GM13977 (cell line): ENCODE measurements at regions not wholly inside any gene's neighbourhood (a gene's known extent, or its start where the extent isn't known, plus 50 kb on each side); places are given as distances from the start of the nearest gene placed in this dataset.
"Not testable (repeated sequence)": the region's sequence is repeated elsewhere in the genome, so short reads cannot be mapped to it uniquely, and the experiment has no call there.

ENCODE experiments used
- DNase-seq: peaks from one replicate; pipeline ENCODE4 v3.0.0; 2012; ENCODE audit warnings: low spot score
- in situ Hi-C: fragments of 300-500 bp; cut with MboI; formaldehyde crosslinking; loops from one replicate; pipeline ENCODE4 v1.12.0; 2022; ENCODE audit warnings: low sequenced_read_pairs, low pct_unique_long_range_greater_than_20kb, mixed read lengths, inconsistent platforms; ENCODE audit not compliant: unreplicated experiment
- TF ChIP-seq, protein P1 (sequence below): IDR thresholded peaks from 2 replicates; pipeline ENCODE4 v1.5.1; 2012; ENCODE audit warnings: mild to moderate bottlenecking, control low read depth; ENCODE audit not compliant: insufficient read depth; ENCODE audit errors: extremely low read depth, missing control alignments

DNA sequence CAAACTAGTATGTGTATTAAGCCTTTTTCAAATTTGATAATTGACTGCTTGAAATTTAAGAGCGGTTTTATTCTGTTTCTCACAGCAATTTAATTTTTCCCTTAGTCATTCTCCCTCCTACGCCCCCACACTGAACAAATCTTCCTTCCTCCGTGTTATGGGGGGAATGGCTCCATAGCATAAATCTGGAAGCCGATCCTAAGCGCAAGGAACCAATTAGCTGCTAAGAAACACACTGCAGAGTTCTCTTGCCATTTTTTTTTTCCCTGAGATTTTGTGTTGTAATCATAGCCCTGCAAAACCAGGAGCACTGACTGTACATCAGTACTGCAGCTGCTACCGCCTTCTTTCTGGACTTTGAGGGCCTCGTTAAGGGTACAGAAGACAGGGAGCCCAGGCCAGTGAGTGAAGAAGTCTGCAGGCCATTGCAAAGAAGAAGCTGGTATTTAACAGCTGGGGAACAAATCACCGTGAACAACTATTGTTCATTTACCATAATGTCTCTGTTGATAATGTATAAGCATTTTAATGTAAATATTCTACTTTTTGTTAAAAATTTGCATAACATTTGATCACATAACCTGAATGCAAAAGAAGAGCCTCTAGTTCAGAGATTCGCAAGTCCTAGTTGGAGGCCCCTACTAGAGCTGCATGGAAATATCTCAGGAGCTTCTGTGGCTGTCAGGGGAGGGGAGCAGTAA is 264.0 kb downstream of the LRATD1 start:
- TF ChIP-seq, protein P1, sequence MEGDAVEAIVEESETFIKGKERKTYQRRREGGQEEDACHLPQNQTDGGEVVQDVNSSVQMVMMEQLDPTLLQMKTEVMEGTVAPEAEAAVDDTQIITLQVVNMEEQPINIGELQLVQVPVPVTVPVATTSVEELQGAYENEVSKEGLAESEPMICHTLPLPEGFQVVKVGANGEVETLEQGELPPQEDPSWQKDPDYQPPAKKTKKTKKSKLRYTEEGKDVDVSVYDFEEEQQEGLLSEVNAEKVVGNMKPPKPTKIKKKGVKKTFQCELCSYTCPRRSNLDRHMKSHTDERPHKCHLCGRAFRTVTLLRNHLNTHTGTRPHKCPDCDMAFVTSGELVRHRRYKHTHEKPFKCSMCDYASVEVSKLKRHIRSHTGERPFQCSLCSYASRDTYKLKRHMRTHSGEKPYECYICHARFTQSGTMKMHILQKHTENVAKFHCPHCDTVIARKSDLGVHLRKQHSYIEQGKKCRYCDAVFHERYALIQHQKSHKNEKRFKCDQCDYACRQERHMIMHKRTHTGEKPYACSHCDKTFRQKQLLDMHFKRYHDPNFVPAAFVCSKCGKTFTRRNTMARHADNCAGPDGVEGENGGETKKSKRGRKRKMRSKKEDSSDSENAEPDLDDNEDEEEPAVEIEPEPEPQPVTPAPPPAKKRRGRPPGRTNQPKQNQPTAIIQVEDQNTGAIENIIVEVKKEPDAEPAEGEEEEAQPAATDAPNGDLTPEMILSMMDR = no peak
- in situ Hi-C loops = no loop called here
- no peak for DNase-seq

DNA sequence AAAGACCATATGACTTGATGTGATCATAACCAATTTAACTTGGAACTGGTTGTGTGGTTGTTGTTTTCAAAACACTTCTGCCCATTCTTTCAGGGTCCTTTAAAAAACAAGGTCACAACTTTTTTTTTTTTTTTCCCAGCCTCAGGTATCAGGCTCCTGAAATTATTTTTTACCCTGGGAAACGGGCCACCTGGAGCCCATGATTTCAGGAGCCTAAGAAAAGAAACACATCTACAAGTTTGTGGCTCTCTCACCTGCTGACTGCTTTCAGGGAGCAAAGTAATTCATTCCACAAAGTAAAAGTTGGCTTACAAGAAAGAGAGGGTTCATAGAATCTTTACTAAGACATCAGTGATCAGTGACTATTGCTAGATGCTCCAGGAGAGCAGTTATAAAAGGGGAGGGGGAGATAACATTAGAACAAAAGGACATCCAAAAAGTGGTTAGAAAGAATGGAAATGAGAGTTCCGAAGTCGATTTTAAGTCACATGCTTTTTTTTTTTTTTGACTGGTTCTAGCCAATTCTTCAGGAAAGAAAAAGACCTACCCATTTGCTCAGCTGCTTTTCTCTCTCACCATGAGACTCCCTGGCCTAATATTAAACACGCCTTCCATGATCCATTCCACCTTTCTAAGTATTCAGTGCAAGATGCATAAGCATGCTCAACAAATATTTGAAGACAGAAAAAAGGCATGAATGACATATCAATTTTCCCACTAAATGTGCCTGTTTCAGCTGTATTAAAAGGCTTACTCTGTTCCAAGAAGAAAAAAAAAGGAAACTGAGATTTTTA is 267.3 kb downstream of the LRATD1 start:
- TF ChIP-seq, protein P1 = no peak
- in situ Hi-C loops = no loop called here
- no peak for DNase-seq

DNA sequence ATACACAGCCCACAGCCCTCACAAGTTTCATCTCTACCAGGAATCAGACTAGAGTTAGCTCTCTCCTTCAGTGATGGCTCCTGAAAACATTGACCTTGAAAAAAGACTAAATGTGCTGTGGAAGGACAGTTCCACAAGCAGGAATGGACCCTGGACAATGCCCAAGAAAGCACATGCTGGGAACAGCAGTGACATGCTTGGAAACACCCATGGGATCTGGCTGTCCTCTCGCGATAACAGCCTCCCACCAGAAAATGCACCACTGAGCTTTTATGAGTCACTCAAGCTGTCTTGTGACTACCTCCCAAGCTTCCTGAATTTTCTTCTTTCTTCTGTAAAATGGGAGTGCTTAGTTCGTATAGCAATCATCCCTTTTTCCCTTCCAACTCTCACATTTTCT is 269.2 kb downstream of the LRATD1 start:
- in situ Hi-C loops = no loop called here
- no peak for DNase-seq
- TF ChIP-seq, protein P1 = no peak

DNA sequence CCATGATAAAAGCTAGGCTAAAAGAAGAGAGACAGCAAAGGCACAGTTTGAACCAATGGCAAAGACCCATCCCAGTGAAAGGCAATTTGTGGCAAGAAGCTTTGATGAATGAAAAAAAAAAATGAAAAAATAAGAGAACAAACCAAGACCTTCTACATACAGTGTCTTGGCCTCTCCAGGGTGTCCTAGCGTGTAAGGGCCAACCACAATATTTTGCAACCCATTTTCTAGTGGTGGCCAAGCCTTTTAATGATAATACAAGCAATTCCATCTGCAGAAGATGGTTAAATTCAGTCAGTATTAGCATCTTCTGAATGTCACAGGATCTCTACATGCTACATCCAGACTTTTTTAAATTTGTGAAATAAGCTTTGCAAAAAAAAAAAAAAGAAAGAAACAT is 270.4 kb downstream of the LRATD1 start:
- in situ Hi-C loops = no loop called here
- DNase-seq = no peak

DNA sequence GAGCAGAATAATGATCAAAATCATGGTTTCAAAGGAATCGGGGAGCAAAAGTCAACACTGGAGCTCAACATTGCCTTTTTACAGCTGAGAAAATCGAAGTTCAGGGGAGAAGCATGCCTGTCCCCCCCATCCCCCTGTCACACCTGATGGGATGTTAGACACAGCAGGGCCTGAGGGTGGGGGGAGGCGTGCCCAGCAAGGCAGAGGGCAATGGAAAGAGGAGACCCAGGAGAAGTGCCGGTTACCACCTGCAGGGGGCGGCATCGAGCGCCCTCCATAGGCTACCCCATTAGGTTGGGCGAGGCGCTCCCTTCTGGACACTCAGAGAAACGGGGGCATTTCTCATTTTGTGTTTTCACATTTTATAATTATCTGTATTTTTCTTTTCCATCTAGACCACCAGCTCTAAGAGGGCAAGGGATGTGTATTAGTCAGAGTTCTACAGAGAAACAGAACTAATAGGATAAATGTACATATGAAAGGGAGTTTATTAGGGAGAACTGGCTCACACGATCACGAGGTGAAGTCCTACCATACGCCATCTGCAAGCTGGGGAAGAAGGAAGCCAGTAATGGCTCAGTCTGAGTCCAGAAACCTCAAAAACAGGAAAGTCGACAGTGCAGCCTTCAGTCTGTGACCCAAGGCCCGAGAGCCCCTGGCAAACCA is 271.3 kb downstream of the LRATD1 start:
- in situ Hi-C loops = no loop called here
- TF ChIP-seq, protein P1 = peak; percentile 99
- DNase-seq = peak; percentile 78

More for the DNA sequence above, 270.4 kb downstream of the LRATD1 start:
- TF ChIP-seq, protein P1 = no peak

DNA sequence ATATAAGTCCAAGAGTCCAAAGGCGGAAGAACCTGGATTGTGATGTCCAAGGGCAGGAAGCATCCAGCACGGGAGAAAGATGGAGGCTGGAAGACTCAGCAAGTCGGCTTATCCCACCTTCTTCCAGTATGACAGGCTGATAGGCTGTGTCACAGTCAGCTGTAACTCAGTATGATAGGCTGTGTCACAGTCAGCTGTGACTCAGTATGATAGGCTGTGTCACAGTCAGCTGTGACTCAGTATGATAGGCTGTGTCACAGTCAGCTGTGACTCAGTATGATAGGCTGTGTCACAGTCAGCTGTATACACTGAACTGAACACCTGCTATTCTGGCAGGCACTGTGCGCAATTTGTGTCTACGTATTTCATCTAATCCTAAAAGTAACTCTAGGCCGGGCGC is 271.9 kb downstream of the LRATD1 start:
- in situ Hi-C loops, DNase-seq: not testable (repeated sequence)

DNA sequence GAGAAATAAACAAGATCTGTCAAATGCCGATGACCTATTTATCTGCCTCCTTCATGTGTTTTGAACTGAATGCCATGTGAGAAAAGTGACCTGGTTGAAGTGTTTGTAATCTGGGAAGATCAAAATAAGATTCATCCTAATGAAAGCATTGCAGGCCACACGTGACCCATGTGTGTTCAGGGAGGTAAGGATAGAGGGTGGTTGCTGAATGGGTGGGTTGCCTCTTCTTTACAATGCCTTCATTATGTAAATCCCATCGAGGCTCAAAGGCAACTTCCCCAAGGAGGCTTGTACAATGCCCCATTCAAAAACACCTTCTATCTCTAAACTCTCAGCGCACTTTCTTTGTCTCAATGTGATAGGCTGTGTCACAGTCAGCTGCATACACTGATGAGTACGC is 273.1 kb downstream of the LRATD1 start:
- DNase-seq = no peak
- in situ Hi-C loops = no loop called here
- TF ChIP-seq, protein P1 = no peak
